B cell (primary cell): ENCODE measurements at regions not wholly inside any gene's neighbourhood (a gene's known extent, or its start where the extent isn't known, plus 50 kb on each side); places are given as distances from the start of the nearest gene placed in this dataset.

Source experiments
- ATAC-seq: fragments of 200-7000 bp; cut with Tn5 transposase; one replicate; pipeline ENCODE4 v1.10.0; 2021; ENCODE audit warnings: low read depth, mild to moderate bottlenecking, moderate number of reproducible peaks, moderate library complexity
- CTCF ChIA-PET: fragments of 350-600 bp; sonication (Branson Sonifier 250); formaldehyde crosslinking; loops from one replicate; lab custom pipeline; 2021; ENCODE audit warnings: antibody characterized with exemption, inconsistent platforms; lab: Charles Lee
- POLR2A ChIA-PET: fragments of 350-600 bp; sonication (Branson Sonifier 250); formaldehyde crosslinking; loops from one replicate; lab custom pipeline; 2021; ENCODE audit warnings: antibody characterized with exemption; lab: Charles Lee
- DNase-seq: peaks from one replicate; pipeline ENCODE4 v3.0.0; 2013
- H2AFZ ChIP-seq: 2 replicates; pipeline ENCODE4 v1.6.1; 2012; ENCODE audit warnings: mild to moderate bottlenecking, low read depth, low read length; ENCODE audit not compliant: insufficient read depth, poor library complexity, severe bottlenecking
- H3K27ac ChIP-seq, 2 donors: 1 replicate in 1 of 2; 2 replicates in 1 of 2; pipeline ENCODE4 v1.5.1; 2012 to 2013; ENCODE audit warnings: low read length in 2 of 2, mild to moderate bottlenecking in 2 of 2, moderate library complexity in 1 of 2
- H3K27me3 ChIP-seq, 4 experiments: fragments of 200-600 bp in 1 of 4; sonication (generic) in 1 of 4; replicated peaks in 1 of 4; 1 replicate in 2 of 4; 2 replicates in 2 of 4; pipeline versions ENCODE4 v1.6.1 to v1.7.0; 2013 to 2016; ENCODE audit warnings: low read length in 3 of 4, mild to moderate bottlenecking in 2 of 4, mixed read lengths in 1 of 4, moderate library complexity in 1 of 4; ENCODE audit not compliant: insufficient read depth in 4 of 4, control insufficient read depth in 3 of 4; ENCODE audit errors: control extremely low read depth in 1 of 4
- H3K36me3 ChIP-seq, 2 experiments: replicated peaks in 1 of 2; 1 replicate in 1 of 2; 2 replicates in 1 of 2; pipeline versions ENCODE4 v1.6.1 to v1.7.1; 2013; ENCODE audit warnings: low read length in 1 of 2; ENCODE audit not compliant: insufficient read depth in 2 of 2, control insufficient read depth in 1 of 2; ENCODE audit errors: control extremely low read depth in 1 of 2, extremely low read depth in 1 of 2
- H3K4me1 ChIP-seq, 2 donors: fragments of 200-600 bp in 1 of 2; sonication (generic) in 1 of 2; 1 replicate in 1 of 2; 2 replicates in 1 of 2; pipeline versions ENCODE4 v1.5.1 to v1.6.1; 2013 to 2017; ENCODE audit warnings: low read length in 2 of 2; ENCODE audit not compliant: control insufficient read depth in 2 of 2, insufficient read depth in 2 of 2
- H3K4me2 ChIP-seq: replicated peaks from 2 replicates; pipeline ENCODE3; 2012; ENCODE audit warnings: mild to moderate bottlenecking, low read depth, low read length; ENCODE audit not compliant: poor library complexity, severe bottlenecking
- H3K4me3 ChIP-seq, 5 experiments: fragments of 200-600 bp in 1 of 5; sonication (generic) in 1 of 5; 1 replicate in 3 of 5; 2 replicates in 2 of 5; pipeline versions ENCODE4 v1.5.1 to v1.7.0; 2011 to 2016; ENCODE audit warnings: low read length in 4 of 5, mild to moderate bottlenecking in 4 of 5, low read depth in 2 of 5, control low read depth in 1 of 5, moderate library complexity in 1 of 5; ENCODE audit not compliant: insufficient read depth in 1 of 5; ENCODE audit errors: control extremely low read depth in 1 of 5, extremely low read depth in 1 of 5
- H3K79me2 ChIP-seq: fragments of 200-600 bp; sonication (generic); one replicate; pipeline ENCODE4 v1.6.0; 2016; ENCODE audit warnings: low read length; ENCODE audit not compliant: control insufficient read depth, insufficient read depth
- H3K9ac ChIP-seq: fragments of 200-600 bp; sonication (generic); 2 replicates; pipeline ENCODE4 v1.6.1; 2017; ENCODE audit warnings: mild to moderate bottlenecking, low read length, moderate library complexity
- H3K9me3 ChIP-seq, 3 donors: one replicate each; pipeline versions ENCODE4 v1.6.1 to v1.7.1; 2013; ENCODE audit warnings: low read length in 2 of 3; ENCODE audit not compliant: control insufficient read depth in 2 of 3, insufficient read depth in 1 of 3; ENCODE audit errors: control extremely low read depth in 1 of 3
- H4K20me1 ChIP-seq: 2 replicates; pipeline ENCODE4 v1.6.0; 2012; ENCODE audit warnings: mild to moderate bottlenecking, low read length; ENCODE audit not compliant: insufficient read depth, control insufficient read depth, poor library complexity, severe bottlenecking
- H3K27ac Mint-ChIP-seq: one replicate; pipeline ENCODE4 v1.8.0; 2021; ENCODE audit warnings: mixed read lengths
- H3K27me3 Mint-ChIP-seq: one replicate; pipeline ENCODE4 v1.8.0; 2021; ENCODE audit warnings: mixed read lengths
- H3K4me1 Mint-ChIP-seq: one replicate; pipeline ENCODE4 v1.8.0; 2021; ENCODE audit warnings: mixed read lengths
- H3K4me3 Mint-ChIP-seq: one replicate; pipeline ENCODE4 v1.8.0; 2021; ENCODE audit warnings: mixed read lengths
- H3K9me3 Mint-ChIP-seq: one replicate; pipeline ENCODE4 v1.8.0; 2022; ENCODE audit warnings: mixed read lengths; ENCODE audit not compliant: insufficient read depth
- CTCF ChIP-seq: fragments of 200-600 bp; IDR thresholded peaks from one replicate; pipeline ENCODE4 v1.8.0; 2022; ENCODE audit warnings: antibody characterized with exemption, mild to moderate bottlenecking
- EZH2 ChIP-seq: IDR thresholded peaks from 2 replicates; pipeline ENCODE4 v1.6.1; 2012; ENCODE audit warnings: borderline replicate concordance, low read depth, mild to moderate bottlenecking, moderate library complexity, low read length; ENCODE audit not compliant: insufficient read depth, poor library complexity, severe bottlenecking
- WGBS: methylation state at CpG from one replicate; pipeline ENCODE4 v1.1.5; 2013; ENCODE audit warnings: missing lambda C conversion rate; ENCODE audit not compliant: insufficient coverage; 5-methylcytosine and 5-hydroxymethylcytosine counted together
- intact Hi-C: fragments of 100-400 bp; cut with micrococcal nuclease; formaldehyde crosslinking; loops from one replicate; pipeline ENCODE4 v1.10.0; 2022

GRCh38 chr5:175070283-175070682, 345.9 kb downstream of the MSX2 start:
- no peak overlapping the region for H3K4me2 ChIP-seq
- Mint-ChIP-seq H3K27me3 (no peaks in the 10 kb centered on the region), H3K4me1 (no peaks in the 10 kb centered on the region), H3K9me3 (peaks cover 2% of the 10 kb centered on the region), H3K4me3 (no peak overlapping the region), H3K27ac (no peak overlapping the region)
- H3K36me3 ChIP-seq = no peaks in the 10 kb centered on the region
- H3K9me3 ChIP-seq = peaks cover 0 to 2% (median 0%) of the 10 kb centered on the region in 3 donors
- H3K27ac ChIP-seq = no peak overlapping the region
- no peak overlapping the region for H2AFZ ChIP-seq
- no peak for TF ChIP-seq EZH2
- TF ChIP-seq CTCF = no peak
- no peaks in the 10 kb centered on the region for H4K20me1 ChIP-seq
- no peaks in the 10 kb centered on the region for H3K27me3 ChIP-seq
- no peaks in the 10 kb centered on the region for H3K4me1 ChIP-seq
- no peak for ATAC-seq
- intact Hi-C loops = no loop called here
- CTCF ChIA-PET = no interaction called here
- H3K4me3 ChIP-seq = no peak overlapping the region
- POLR2A ChIA-PET = no interaction called here
- DNase-seq = no peak
- no peaks in the 10 kb centered on the region for H3K79me2 ChIP-seq
- H3K9ac ChIP-seq = no peak overlapping the region

GRCh38 chr5:175060257-175060656, 335.9 kb downstream of the MSX2 start:
- intact Hi-C loops = no loop called here
- Histone ChIP-seq H3K4me1 (no peaks in the 10 kb centered on the region), H4K20me1 (no peaks in the 10 kb centered on the region), H3K4me3 (no peak overlapping the region), H3K9me3 (no peaks in the 10 kb centered on the region), H3K9ac (no peak overlapping the region), H3K36me3 (no peaks in the 10 kb centered on the region), H3K79me2 (no peaks in the 10 kb centered on the region), H3K27ac (no peak overlapping the region), H2AFZ (peak overlapping the region; percentile 33), H3K4me2 (peak overlapping the region; percentile 12), H3K27me3 (no peaks in the 10 kb centered on the region)
- Mint-ChIP-seq H3K27me3 (peaks cover 11% of the 10 kb centered on the region), H3K9me3 (no peaks in the 10 kb centered on the region), H3K27ac (no peak overlapping the region), H3K4me1 (peaks cover 4% of the 10 kb centered on the region), H3K4me3 (no peak overlapping the region)
- 20% methylated on average over 1 of the region's 2 CpGs for WGBS
- TF ChIP-seq EZH2 = no peak
- TF ChIP-seq CTCF = no peak
- no peak for DNase-seq
- CTCF ChIA-PET = no interaction called here
- POLR2A ChIA-PET = no interaction called here
- ATAC-seq = no peak
